ENCODE measurements at regions not wholly inside any gene's neighbourhood (a gene's known extent, or its start where the extent isn't known, plus 50 kb on each side); places are given as distances from the start of the nearest gene placed in this dataset.

DNA sequence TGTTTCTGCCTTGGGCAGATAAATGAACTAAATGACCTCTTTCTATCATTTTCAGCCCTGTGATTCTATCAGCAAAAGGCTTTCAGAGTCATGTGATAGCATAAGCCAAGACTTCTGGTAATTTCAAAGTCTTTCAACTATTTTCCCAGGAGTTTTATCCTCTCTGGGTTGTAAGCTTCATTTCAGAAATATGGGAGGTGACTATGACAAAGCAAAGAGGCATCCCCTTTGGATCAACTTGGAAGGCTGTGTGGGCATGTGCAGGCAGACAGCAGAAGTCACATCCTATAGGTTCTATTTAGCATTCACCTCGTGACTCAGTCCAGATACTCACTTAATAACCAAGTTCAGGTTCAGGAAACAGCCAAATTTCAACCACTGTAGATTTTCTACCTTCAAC lies 149.0 kb upstream of the FST start:
- Histone ChIP-seq H3K4me1 (ENCODE audit: insufficient read depth, low read length) (no peaks in the 10 kb centered on the region), H3K9me3 (ENCODE audit: low read length) (no peaks in the 10 kb centered on the region), H3K36me3 (ENCODE audit: insufficient read depth, low read length) (no peaks in the 10 kb centered on the region), H3K4me3 (ENCODE audit: low read length) (no peak overlapping the region), H2AFZ (ENCODE audit: low read depth, low read length) (no peak overlapping the region), H3K27me3 (ENCODE audit: insufficient read depth, low read length) (no peaks in the 10 kb centered on the region)

DNA sequence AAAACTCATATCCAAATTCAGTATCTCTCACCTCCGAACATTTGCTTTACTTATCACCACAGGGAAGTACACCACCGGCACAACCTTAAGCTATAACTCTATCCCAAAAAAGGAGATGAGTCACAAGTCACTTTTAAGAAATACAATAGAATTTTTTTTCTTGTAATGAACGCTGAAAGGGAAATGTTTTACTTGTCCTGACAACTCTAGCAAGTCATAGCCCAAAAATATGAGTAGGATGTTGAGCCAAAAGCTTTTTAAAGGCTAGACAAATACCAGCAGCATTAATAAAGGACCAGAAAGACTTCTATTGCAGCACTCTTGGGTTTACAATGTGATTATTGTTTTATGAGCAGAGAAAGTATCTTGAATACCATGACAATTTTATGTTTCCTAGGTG lies 147.3 kb upstream of the FST start:
- Histone ChIP-seq H3K9me3 (ENCODE audit: low read length) (no peaks in the 10 kb centered on the region), H2AFZ (ENCODE audit: low read depth, low read length) (no peak overlapping the region), H3K36me3 (ENCODE audit: insufficient read depth, low read length) (no peaks in the 10 kb centered on the region), H3K4me1 (ENCODE audit: insufficient read depth, low read length) (no peaks in the 10 kb centered on the region), H3K27me3 (ENCODE audit: insufficient read depth, low read length) (no peaks in the 10 kb centered on the region), H3K4me3 (ENCODE audit: low read length) (no peak overlapping the region)

DNA sequence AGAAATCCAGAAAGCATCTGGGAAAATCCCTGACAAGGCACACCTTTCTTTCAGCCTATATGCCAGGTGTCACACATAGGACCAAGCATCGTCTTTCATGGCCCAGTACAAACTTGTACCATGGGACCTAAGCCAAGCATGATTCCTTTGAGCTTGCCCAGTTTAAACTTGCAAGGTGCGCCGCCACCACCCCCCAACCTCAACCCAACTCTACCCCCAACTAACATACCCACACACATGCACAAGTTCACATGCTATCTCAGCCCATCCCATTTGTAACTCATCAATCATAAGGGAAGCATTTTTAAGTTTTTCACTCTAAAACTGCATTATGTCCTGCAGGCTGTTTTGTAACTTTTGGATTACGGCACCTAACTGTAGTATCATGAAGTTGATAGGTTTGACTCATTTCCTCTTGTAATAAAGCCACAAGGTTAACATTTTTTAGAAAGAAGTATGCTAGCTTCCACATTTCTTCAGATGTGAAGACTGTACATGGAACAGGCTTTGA lies 145.9 kb upstream of the FST start:
- Histone ChIP-seq H3K9me3 (ENCODE audit: low read length) (no peaks in the 10 kb centered on the region), H3K36me3 (ENCODE audit: insufficient read depth, low read length) (no peaks in the 10 kb centered on the region), H3K4me3 (ENCODE audit: low read length) (no peak overlapping the region), H2AFZ (ENCODE audit: low read depth, low read length) (no peak overlapping the region), H3K27me3 (ENCODE audit: insufficient read depth, low read length) (no peaks in the 10 kb centered on the region), H3K4me1 (ENCODE audit: insufficient read depth, low read length) (no peaks in the 10 kb centered on the region)

DNA sequence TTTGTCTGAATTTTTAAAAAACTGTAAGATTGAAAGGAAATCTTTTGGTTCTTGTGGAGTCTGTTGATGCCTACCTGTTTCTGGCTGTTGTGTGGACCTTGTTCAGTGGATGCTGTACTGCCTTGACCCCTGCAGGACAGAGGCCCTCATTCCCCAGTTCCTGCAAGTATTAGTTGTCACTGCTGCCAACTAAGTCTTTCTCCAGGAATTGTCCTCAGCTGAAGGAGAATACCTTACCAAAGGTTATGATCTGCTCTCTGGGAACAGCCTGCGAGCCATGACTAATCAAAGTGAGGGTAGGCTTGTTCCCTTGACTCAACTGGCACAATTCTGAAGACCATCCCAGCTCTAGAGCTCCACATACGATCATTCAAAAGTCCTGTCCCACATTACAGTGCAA lies 145.3 kb upstream of the FST start:
- H3K27me3 ChIP-seq (ENCODE audit: insufficient read depth, low read length): no peaks in the 10 kb centered on the region
- no peaks in the 10 kb centered on the region for H3K36me3 ChIP-seq (ENCODE audit: insufficient read depth, low read length)
- H3K4me3 ChIP-seq (ENCODE audit: low read length): no peak overlapping the region
- no peaks in the 10 kb centered on the region for H3K9me3 ChIP-seq (ENCODE audit: low read length)
- H3K4me1 ChIP-seq (ENCODE audit: insufficient read depth, low read length): no peaks in the 10 kb centered on the region
- H2AFZ ChIP-seq (ENCODE audit: low read depth, low read length): no peak overlapping the region

DNA sequence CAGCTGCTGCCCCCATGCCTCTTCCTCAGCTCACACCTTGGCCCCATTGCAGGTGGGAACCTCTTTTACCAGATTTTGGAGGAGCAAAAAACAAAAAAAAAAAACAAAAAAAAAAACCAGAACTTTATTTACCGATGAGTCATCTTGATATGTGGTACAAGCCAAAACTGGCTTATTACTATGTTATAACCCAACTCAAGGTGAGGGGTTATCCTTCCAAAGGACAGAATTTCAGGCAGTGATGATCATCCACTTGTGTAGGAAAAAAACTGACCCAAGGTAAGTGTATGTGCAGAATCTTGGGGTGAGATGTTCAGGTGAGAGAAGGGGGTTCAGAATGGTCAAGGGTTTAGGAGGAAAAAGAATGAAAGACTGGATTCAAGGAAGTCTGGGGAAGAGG lies 142.6 kb upstream of the FST start:
- Histone ChIP-seq H3K27me3 (ENCODE audit: insufficient read depth, low read length) (no peaks in the 10 kb centered on the region), H2AFZ (ENCODE audit: low read depth, low read length) (no peak overlapping the region), H3K4me3 (ENCODE audit: low read length) (no peak overlapping the region), H3K9me3 (ENCODE audit: low read length) (no peaks in the 10 kb centered on the region), H3K4me1 (ENCODE audit: insufficient read depth, low read length) (no peaks in the 10 kb centered on the region), H3K36me3 (ENCODE audit: insufficient read depth, low read length) (no peaks in the 10 kb centered on the region)

DNA sequence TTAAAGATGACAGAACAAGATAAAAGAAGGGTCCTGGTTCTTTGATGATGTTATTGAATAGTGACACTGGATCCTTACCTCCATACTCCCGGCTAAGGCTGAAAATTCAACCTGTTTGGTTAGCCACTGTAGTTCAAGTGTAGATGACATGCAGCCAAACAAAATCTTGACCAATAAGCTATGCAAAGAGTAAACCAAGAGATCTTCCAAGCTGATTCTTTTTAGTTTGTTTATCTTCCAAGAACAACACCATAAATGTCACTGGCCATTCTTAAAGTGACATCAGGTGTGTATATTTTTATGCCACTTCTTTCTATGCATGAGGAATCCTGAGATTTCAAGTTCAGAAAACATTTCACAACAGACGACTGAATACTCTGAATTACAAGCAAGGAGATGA lies 141.5 kb upstream of the FST start:
- no peak overlapping the region for H2AFZ ChIP-seq (ENCODE audit: low read depth, low read length)
- H3K9me3 ChIP-seq (ENCODE audit: low read length): no peaks in the 10 kb centered on the region
- H3K4me1 ChIP-seq (ENCODE audit: insufficient read depth, low read length): no peaks in the 10 kb centered on the region
- H3K36me3 ChIP-seq (ENCODE audit: insufficient read depth, low read length): no peaks in the 10 kb centered on the region
- no peaks in the 10 kb centered on the region for H3K27me3 ChIP-seq (ENCODE audit: insufficient read depth, low read length)
- no peak overlapping the region for H3K4me3 ChIP-seq (ENCODE audit: low read length)

DNA sequence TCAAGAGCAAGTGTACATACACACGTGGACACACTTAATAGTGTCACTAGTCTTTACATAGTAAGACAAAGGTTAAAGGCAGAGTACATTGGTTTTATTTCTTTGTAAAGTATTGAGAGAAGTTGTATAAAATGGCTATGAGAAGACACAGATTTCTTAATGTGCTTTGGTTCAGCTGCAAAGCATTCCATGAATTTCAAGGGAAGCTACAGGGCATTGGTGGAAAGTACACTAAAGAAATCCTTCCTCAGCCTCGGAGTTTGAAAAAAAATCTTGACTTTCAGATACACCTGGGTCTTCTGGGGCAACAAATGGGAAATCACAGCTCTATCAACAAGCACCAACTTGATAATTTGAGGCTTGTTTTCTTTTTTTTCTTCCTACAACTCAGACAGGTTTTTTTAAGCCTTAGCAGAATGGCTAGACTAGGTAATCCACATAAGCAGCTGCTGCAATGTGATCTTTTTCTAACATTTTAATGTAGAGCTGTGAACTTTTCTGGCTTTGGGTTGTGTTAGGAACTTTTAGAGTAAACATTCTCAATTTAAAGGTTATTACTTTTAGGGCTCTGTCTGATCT lies 140.4 kb upstream of the FST start:
- H3K4me1 ChIP-seq (ENCODE audit: insufficient read depth, low read length): no peaks in the 10 kb centered on the region

DNA sequence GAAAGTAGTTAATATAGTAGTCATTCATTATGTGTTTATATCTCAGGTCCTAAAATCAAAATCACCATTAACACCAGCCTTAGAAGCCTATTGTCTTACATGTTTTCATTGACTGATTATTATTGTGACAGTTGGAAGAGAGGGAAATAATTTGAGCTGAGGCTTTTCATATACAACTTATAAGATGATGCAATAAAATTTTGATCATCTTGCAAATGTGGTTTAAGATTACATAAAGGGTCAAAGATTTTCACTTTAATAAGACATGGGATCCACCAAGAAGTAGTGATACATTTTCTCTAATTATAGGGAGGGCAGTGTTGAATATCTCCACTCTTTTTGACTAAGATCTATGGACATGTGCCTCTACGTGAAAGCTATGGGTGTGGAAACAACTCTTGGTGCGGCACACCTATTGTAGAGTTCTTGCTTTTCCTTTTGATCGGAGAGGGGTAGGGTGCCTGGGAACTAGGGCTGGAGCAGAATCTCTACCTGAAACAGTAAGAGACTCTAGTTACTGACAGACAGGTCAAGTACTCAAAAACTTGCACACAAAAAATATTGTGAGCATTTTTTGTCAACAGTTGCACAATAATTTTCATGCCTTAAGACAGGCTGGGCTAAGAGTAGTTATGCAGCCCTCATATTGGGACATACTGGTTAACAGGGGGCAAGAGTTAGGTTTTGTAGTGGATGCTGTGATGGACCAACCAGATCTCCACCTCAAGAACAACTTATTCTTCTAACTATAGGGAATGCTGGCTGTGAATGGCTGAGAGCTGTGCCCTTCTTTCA lies 139.3 kb upstream of the FST start:
- H3K36me3 ChIP-seq (ENCODE audit: insufficient read depth, low read length): no peaks in the 10 kb centered on the region
- H2AFZ ChIP-seq (ENCODE audit: low read depth, low read length): no peak overlapping the region
- no peak overlapping the region for H3K4me3 ChIP-seq (ENCODE audit: low read length)
- no peaks in the 10 kb centered on the region for H3K9me3 ChIP-seq (ENCODE audit: low read length)
- H3K27me3 ChIP-seq (ENCODE audit: insufficient read depth, low read length): no peaks in the 10 kb centered on the region
- no peaks in the 10 kb centered on the region for H3K4me1 ChIP-seq (ENCODE audit: insufficient read depth, low read length)

More for the DNA sequence above, 140.4 kb upstream of the FST start:
- Histone ChIP-seq H3K36me3 (ENCODE audit: insufficient read depth, low read length) (no peaks in the 10 kb centered on the region), H3K4me3 (ENCODE audit: low read length) (no peak overlapping the region), H2AFZ (ENCODE audit: low read depth, low read length) (no peak overlapping the region), H3K9me3 (ENCODE audit: low read length) (no peaks in the 10 kb centered on the region), H3K27me3 (ENCODE audit: insufficient read depth, low read length) (no peaks in the 10 kb centered on the region)

DNA sequence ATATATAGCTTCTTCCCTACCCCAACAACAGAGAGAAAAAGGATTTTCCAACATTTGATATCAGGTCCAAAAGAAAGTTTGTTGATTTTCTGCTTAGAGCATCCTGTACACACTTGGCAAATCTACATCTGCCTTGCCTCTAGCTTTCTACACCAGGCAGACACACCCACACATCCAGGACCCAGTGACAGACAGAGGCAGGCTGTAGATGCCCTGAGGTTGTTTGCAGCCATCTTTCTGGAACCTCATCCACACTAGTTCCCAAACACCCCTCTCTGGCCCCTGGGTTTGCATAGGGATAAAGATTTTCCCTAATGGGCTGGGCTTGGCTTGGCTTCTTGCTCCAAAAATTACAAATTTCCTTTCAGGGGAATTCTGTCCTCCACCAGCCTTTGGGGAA lies 138.2 kb upstream of the FST start:
- Histone ChIP-seq H3K27me3 (ENCODE audit: insufficient read depth, low read length) (no peaks in the 10 kb centered on the region), H2AFZ (ENCODE audit: low read depth, low read length) (no peak overlapping the region), H3K4me3 (ENCODE audit: low read length) (no peak overlapping the region), H3K36me3 (ENCODE audit: insufficient read depth, low read length) (no peaks in the 10 kb centered on the region), H3K9me3 (ENCODE audit: low read length) (no peaks in the 10 kb centered on the region), H3K4me1 (ENCODE audit: insufficient read depth, low read length) (no peaks in the 10 kb centered on the region)

DNA sequence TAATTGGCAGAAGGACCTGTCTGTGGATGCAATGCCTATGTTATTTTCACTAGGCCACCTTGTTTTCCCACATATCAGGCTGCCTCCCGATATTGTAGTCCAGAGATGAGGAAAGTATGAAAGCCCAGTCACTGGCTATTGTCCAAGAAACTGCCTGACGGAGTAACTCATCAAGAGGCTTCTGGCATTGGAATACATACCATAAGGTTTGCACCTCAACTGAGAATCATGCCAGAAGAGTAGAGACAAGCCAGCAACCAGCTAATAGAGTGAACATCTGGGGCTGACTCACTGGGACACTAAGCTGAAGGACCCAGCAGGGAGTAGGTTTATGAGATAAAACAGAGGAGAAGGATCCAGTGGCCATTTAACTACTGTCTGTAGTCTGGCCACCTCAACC lies 137.2 kb upstream of the FST start:
- Histone ChIP-seq H2AFZ (ENCODE audit: low read depth, low read length) (no peak overlapping the region), H3K4me1 (ENCODE audit: insufficient read depth, low read length) (no peaks in the 10 kb centered on the region), H3K9me3 (ENCODE audit: low read length) (no peaks in the 10 kb centered on the region), H3K27me3 (ENCODE audit: insufficient read depth, low read length) (no peaks in the 10 kb centered on the region), H3K36me3 (ENCODE audit: insufficient read depth, low read length) (no peaks in the 10 kb centered on the region), H3K4me3 (ENCODE audit: low read length) (no peak overlapping the region)

DNA sequence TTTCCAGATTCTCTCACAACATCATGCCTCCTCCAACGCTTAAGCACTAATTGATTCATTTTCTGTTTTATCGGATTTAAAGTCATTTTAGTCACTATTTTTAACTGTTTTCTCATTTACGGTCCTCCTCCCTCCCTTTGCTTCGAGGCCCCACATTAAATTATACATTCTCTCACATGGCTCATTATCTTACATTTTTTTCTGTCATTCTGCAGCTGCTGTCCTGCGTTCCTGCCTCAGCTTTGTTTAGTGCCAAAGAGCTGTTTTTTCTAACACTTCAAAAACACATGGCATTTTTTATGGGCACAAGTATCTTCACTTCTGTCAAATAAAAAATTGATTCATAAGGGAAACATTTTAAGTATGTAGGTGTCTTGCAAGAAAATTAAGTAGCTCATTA lies 130.1 kb upstream of the FST start:
- Histone ChIP-seq H3K36me3 (ENCODE audit: insufficient read depth, low read length) (no peaks in the 10 kb centered on the region), H3K9me3 (ENCODE audit: low read length) (no peaks in the 10 kb centered on the region), H3K4me1 (ENCODE audit: insufficient read depth, low read length) (peaks cover 2% of the 10 kb centered on the region), H3K4me3 (ENCODE audit: low read length) (no peak overlapping the region), H3K27me3 (ENCODE audit: insufficient read depth, low read length) (no peaks in the 10 kb centered on the region), H2AFZ (ENCODE audit: low read depth, low read length) (no peak overlapping the region)

DNA sequence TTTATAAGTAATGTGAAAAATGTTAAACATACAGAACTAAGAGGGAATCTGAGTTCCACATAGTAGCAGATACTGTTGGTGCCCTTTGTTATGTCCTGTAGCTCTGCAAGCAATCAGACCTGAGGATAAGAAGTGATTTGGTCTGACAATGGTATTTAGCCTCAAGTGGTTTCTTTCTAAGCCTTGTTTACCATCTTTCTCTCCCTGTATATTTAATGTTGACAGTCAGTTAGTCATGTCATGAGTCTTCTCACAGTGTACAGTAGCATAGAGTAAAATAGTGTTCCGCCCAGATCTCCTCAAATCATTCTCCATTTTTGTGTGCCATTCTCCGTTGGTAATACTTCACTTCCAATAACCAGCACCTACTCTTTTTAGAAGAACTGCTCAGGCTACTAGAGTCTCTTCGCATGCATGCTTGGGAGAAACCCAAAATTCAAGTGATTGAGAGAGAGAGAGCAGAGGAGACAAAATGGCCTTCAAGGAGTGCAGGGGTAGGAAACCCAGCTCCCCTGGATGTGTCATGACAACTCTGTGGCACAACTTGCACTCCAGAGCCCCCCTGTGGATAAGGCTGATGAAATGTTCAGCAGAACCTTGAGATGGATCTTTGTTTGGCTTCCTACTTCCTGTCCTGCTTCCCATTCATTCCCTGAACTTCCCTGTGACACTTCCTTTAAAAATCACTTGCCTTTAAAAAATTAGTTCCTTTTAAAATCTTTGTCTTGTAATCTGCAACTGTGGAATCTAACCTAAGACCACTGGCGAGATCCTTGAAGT lies 129.2 kb upstream of the FST start:
- Histone ChIP-seq H3K4me3 (ENCODE audit: low read length) (no peak overlapping the region), H3K27me3 (ENCODE audit: insufficient read depth, low read length) (no peaks in the 10 kb centered on the region), H2AFZ (ENCODE audit: low read depth, low read length) (no peak overlapping the region), H3K9me3 (ENCODE audit: low read length) (no peaks in the 10 kb centered on the region), H3K4me1 (ENCODE audit: insufficient read depth, low read length) (peaks cover 2% of the 10 kb centered on the region), H3K36me3 (ENCODE audit: insufficient read depth, low read length) (no peaks in the 10 kb centered on the region)

DNA sequence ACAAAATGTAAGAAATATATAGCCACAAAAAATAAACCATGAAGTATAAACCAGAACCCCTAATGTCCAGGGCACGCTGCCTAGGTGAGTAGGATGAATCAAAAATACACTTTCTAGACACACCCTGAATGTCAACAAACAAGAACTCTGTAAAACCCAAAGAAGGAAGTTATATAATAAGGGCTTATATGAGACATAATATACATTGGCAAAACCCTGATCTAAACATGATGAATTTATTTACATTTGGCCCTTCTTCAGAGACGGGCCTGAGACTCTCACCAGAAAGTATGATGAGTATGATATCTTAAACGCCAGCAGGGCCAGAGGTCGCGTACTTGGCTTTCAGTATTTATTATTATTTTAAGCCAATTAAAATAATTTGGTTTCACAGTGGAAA lies 125.1 kb upstream of the FST start:
- H3K4me3 ChIP-seq (ENCODE audit: low read length): no peak overlapping the region
- no peaks in the 10 kb centered on the region for H3K36me3 ChIP-seq (ENCODE audit: insufficient read depth, low read length)
- H3K4me1 ChIP-seq (ENCODE audit: insufficient read depth, low read length): peaks cover 2% of the 10 kb centered on the region
- no peaks in the 10 kb centered on the region for H3K27me3 ChIP-seq (ENCODE audit: insufficient read depth, low read length)
- H2AFZ ChIP-seq (ENCODE audit: low read depth, low read length): no peak overlapping the region
- H3K9me3 ChIP-seq (ENCODE audit: low read length): no peaks in the 10 kb centered on the region

All from neuron (in vitro differentiated cells).